ENCODE measurements at regions not wholly inside any gene's neighbourhood (a gene's known extent, or its start where the extent isn't known, plus 50 kb on each side); places are given as distances from the start of the nearest gene placed in this dataset.
A peak's percentile ranks its signal among the peaks of the same experiment; 100 is the strongest.

GRCh38 chr11:35078470-35078735, 60.6 kb upstream of the CD44 start:
- no peak overlapping the region for H3K4me3 ChIP-seq (replicated peaks; ENCODE audit: low read depth, low read length)
- no peak for DNase-seq (ENCODE audit: extremely low read depth, low read depth)
- TF ChIP-seq CTCF (IDR thresholded peaks at IDR 0.05; ENCODE audit: low read depth, low read length, missing control alignments): no peak

- no peak overlapping the region for H3K4me3 ChIP-seq (replicated peaks; ENCODE audit: low read depth, low read length)
- no peak for DNase-seq (ENCODE audit: extremely low read depth, low read depth)
- no peak for TF ChIP-seq CTCF (IDR thresholded peaks at IDR 0.05; ENCODE audit: low read depth, low read length, missing control alignments)
Observed at GRCh38 chr11:35079611-35080010, 59.4 kb upstream of the CD44 start.

- TF ChIP-seq CTCF (IDR thresholded peaks at IDR 0.05; ENCODE audit: low read depth, low read length, missing control alignments): no peak
- peak overlapping the region; percentile 26 for H3K4me3 ChIP-seq (replicated peaks; ENCODE audit: low read depth, low read length)
- DNase-seq (ENCODE audit: extremely low read depth, low read depth): peak; percentile 88
Observed at GRCh38 chr11:35082321-35083180, 56.4 kb upstream of the CD44 start.

GRCh38 chr11:35083181-35083430, 55.9 kb upstream of the CD44 start:
- no peak for DNase-seq (ENCODE audit: extremely low read depth, low read depth)
- TF ChIP-seq CTCF (IDR thresholded peaks at IDR 0.05; ENCODE audit: low read depth, low read length, missing control alignments): no peak
- H3K4me3 ChIP-seq (replicated peaks; ENCODE audit: low read depth, low read length): peak overlapping the region; percentile 26

GRCh38 chr11:35083431-35084238, 55.3 kb upstream of the CD44 start:
- DNase-seq (ENCODE audit: extremely low read depth, low read depth): peak; percentile 100
- TF ChIP-seq CTCF (IDR thresholded peaks at IDR 0.05; ENCODE audit: low read depth, low read length, missing control alignments): no peak
- peak overlapping the region; percentile 26 for H3K4me3 ChIP-seq (replicated peaks; ENCODE audit: low read depth, low read length)

GRCh38 chr11:35084817-35085440, 54.0 kb upstream of the CD44 start:
- DNase-seq (ENCODE audit: extremely low read depth, low read depth): no peak
- no peak for TF ChIP-seq CTCF (IDR thresholded peaks at IDR 0.05; ENCODE audit: low read depth, low read length, missing control alignments)
- no peak overlapping the region for H3K4me3 ChIP-seq (replicated peaks; ENCODE audit: low read depth, low read length)

Measured in HFF-Myc (cell line).